H9 (cell line): ENCODE measurements at regions not wholly inside any gene's neighbourhood (a gene's known extent, or its start where the extent isn't known, plus 50 kb on each side); places are given as distances from the start of the nearest gene placed in this dataset.

Source experiments
- DNase-seq: peaks from one replicate; pipeline ENCODE4 v3.0.0-alpha.2; 2017
- H2AFZ ChIP-seq: one replicate; pipeline ENCODE4 v1.6.1; 2013; ENCODE audit warnings: mild to moderate bottlenecking, low read length, control low read depth, moderate library complexity
- H2AK5ac ChIP-seq: 2 replicates; pipeline ENCODE4 v1.6.1; 2013; ENCODE audit warnings: low read length, control low read depth, mixed read lengths; ENCODE audit not compliant: insufficient read length
- H2BK120ac ChIP-seq: one replicate; pipeline ENCODE4 v1.6.1; 2013; ENCODE audit warnings: low read depth, mild to moderate bottlenecking, low read length, control low read depth, inconsistent platforms; ENCODE audit not compliant: poor library complexity, severe bottlenecking
- H2BK12ac ChIP-seq: 2 replicates; pipeline ENCODE4 v1.6.1; 2013; ENCODE audit warnings: low read length, control low read depth, mixed read lengths, low read depth; ENCODE audit not compliant: insufficient read length
- H2BK15ac ChIP-seq: 2 replicates; pipeline ENCODE4 v1.6.1; 2013; ENCODE audit warnings: low read depth, low read length, control low read depth
- H2BK20ac ChIP-seq: one replicate; pipeline ENCODE4 v1.6.1; 2013; ENCODE audit warnings: low read depth, mild to moderate bottlenecking, low read length, control low read depth, inconsistent platforms; ENCODE audit not compliant: poor library complexity, severe bottlenecking
- H2BK5ac ChIP-seq: 2 replicates; pipeline ENCODE4 v1.6.1; 2013; ENCODE audit warnings: low read length, control low read depth, mixed read lengths; ENCODE audit not compliant: insufficient read length
- H3K14ac ChIP-seq: 2 replicates; pipeline ENCODE4 v1.6.1; 2013; ENCODE audit warnings: low read length, control low read depth; ENCODE audit not compliant: insufficient read depth
- H3K18ac ChIP-seq: 2 replicates; pipeline ENCODE4 v1.6.1; 2013; ENCODE audit warnings: low read depth, mild to moderate bottlenecking, mixed read lengths, low read length, control low read depth; ENCODE audit not compliant: insufficient read length
- H3K23ac ChIP-seq: 2 replicates; pipeline ENCODE4 v1.6.1; 2013; ENCODE audit warnings: low read length, control low read depth, mixed read lengths, low read depth; ENCODE audit not compliant: insufficient read length
- H3K23me2 ChIP-seq: 2 replicates; pipeline ENCODE4 v1.6.1; 2013; ENCODE audit warnings: low read depth, mild to moderate bottlenecking, mixed read lengths, low read length, control low read depth; ENCODE audit not compliant: insufficient read length, poor library complexity, severe bottlenecking
- H3K27ac ChIP-seq: 2 replicates; pipeline ENCODE4 v1.5.1; 2013; ENCODE audit warnings: low read length, control low read depth, mixed read lengths, low read depth; ENCODE audit not compliant: insufficient read length
- H3K27me3 ChIP-seq: 2 replicates; pipeline ENCODE4 v1.6.1; 2013; ENCODE audit warnings: low read length, control low read depth, inconsistent platforms; ENCODE audit not compliant: insufficient read depth
- H3K4ac ChIP-seq: 2 replicates; pipeline ENCODE4 v1.6.1; 2013; ENCODE audit warnings: low read depth, mild to moderate bottlenecking, control low read depth, inconsistent platforms, low read length, moderate library complexity
- H3K4me1 ChIP-seq: 2 replicates; pipeline ENCODE4 v1.6.1; 2013; ENCODE audit warnings: low read length, control low read depth, inconsistent platforms; ENCODE audit not compliant: insufficient read depth
- H3K4me2 ChIP-seq: 2 replicates; pipeline ENCODE4 v1.6.1; 2013; ENCODE audit warnings: low read length, control low read depth, mixed read lengths; ENCODE audit not compliant: insufficient read length, insufficient read depth
- H3K56ac ChIP-seq: 2 replicates; pipeline ENCODE4 v1.6.1; 2013; ENCODE audit warnings: low read depth, mild to moderate bottlenecking, mixed read lengths, low read length, control low read depth; ENCODE audit not compliant: insufficient read length
- H3K79me1 ChIP-seq: 2 replicates; pipeline ENCODE4 v1.6.1; 2013; ENCODE audit warnings: low read depth, mild to moderate bottlenecking, moderate library complexity, low read length, control low read depth, inconsistent platforms; ENCODE audit not compliant: insufficient read depth, poor library complexity, severe bottlenecking
- H3K79me2 ChIP-seq: 2 replicates; pipeline ENCODE4 v1.6.1; 2013; ENCODE audit warnings: low read length, control low read depth, inconsistent platforms; ENCODE audit not compliant: insufficient read depth
- H3K9ac ChIP-seq: 2 replicates; pipeline ENCODE4 v1.6.1; 2013; ENCODE audit warnings: low read length, control low read depth, mixed read lengths; ENCODE audit not compliant: insufficient read length; ENCODE audit errors: extremely low read depth
- H3K9me3 ChIP-seq: one replicate; pipeline ENCODE4 v1.6.1; 2013; ENCODE audit warnings: low read depth, low read length, inconsistent platforms; ENCODE audit not compliant: control insufficient read depth
- H3T11ph ChIP-seq: one replicate; pipeline ENCODE4 v1.6.1; 2013; ENCODE audit warnings: mild to moderate bottlenecking, low read length, control low read depth, inconsistent platforms
- H4K20me1 ChIP-seq: one replicate; pipeline ENCODE4 v1.6.1; 2013; ENCODE audit not compliant: control insufficient read depth, insufficient read length, insufficient read depth
- H4K5ac ChIP-seq: 2 replicates; pipeline ENCODE4 v1.6.1; 2013; ENCODE audit warnings: low read depth, mild to moderate bottlenecking, mixed read lengths, low read length, control low read depth; ENCODE audit not compliant: insufficient read length
- H4K8ac ChIP-seq: replicated peaks from 2 replicates; pipeline ENCODE4 v1.6.1; 2013; ENCODE audit warnings: low read length, control low read depth, mixed read lengths, low read depth; ENCODE audit not compliant: insufficient read length
- H4K91ac ChIP-seq: 2 replicates; pipeline ENCODE4 v1.6.1; 2013; ENCODE audit warnings: low read depth, mild to moderate bottlenecking, moderate library complexity, mixed read lengths, low read length, control low read depth; ENCODE audit not compliant: insufficient read length
- H3K27ac Mint-ChIP-seq, 3 experiments: 2 replicates in 2 of 3; 3 replicates in 1 of 3; pipeline ENCODE4 v1.8.0; 2020 to 2021; ENCODE audit warnings: mixed read lengths in 3 of 3, mild to moderate bottlenecking in 1 of 3, moderate library complexity in 1 of 3
- H3K27me3 Mint-ChIP-seq: 2 replicates; pipeline ENCODE4 v1.8.0; 2021; ENCODE audit warnings: low read depth, mild to moderate bottlenecking, moderate library complexity, mixed read lengths
- H3K36me3 Mint-ChIP-seq, 3 experiments: 2 replicates in 2 of 3; 3 replicates in 1 of 3; pipeline ENCODE4 v1.8.0; 2020 to 2021; ENCODE audit warnings: low read depth in 3 of 3, mixed read lengths in 3 of 3; ENCODE audit not compliant: insufficient read depth in 1 of 3
- H3K4me1 Mint-ChIP-seq, 2 experiments: 2 replicates each; pipeline ENCODE4 v1.8.0; 2020; ENCODE audit warnings: mixed read lengths in 2 of 2
- H3K4me3 Mint-ChIP-seq, 2 experiments: 2 replicates in 1 of 2; 3 replicates in 1 of 2; pipeline ENCODE4 v1.8.0; 2020 to 2021; ENCODE audit warnings: mild to moderate bottlenecking in 2 of 2, mixed read lengths in 2 of 2, moderate library complexity in 1 of 2
- H3K9me3 Mint-ChIP-seq, 2 experiments: 2 replicates in 1 of 2; 3 replicates in 1 of 2; pipeline ENCODE4 v1.8.0; 2020; ENCODE audit warnings: mild to moderate bottlenecking in 2 of 2, mixed read lengths in 2 of 2, moderate library complexity in 1 of 2
- CTCF ChIP-seq: fragments of 200-600 bp; sonication (generic); conservative IDR thresholded peaks from 3 replicates; pipeline ENCODE4 v1.8.0; 2021; ENCODE audit warnings: antibody characterized with exemption, mild to moderate bottlenecking
- WGBS: extraction: QIAGEN DNeasy Blood & Tissue Kit; methylation state at CpG from one replicate; pipeline ENCODE4 v1.1.7; 2013; ENCODE audit warnings: missing lambda C conversion rate, low lambda C conversion rate, mixed read lengths; ENCODE audit not compliant: insufficient read length; ENCODE audit errors: extremely low coverage; 5-methylcytosine and 5-hydroxymethylcytosine counted together

GRCh38 chr1:230005040-230005439 lies 62.0 kb upstream of the GALNT2 start:
- Histone ChIP-seq H3K4ac (no peak overlapping the region), H4K20me1 (no peaks in the 10 kb centered on the region), H2AK5ac (no peak overlapping the region), H2BK120ac (no peak overlapping the region), H3K79me1 (no peaks in the 10 kb centered on the region), H2BK15ac (no peak overlapping the region), H2BK20ac (no peak overlapping the region), H3K27ac (no peak overlapping the region), H3K23me2 (peaks cover 2% of the 10 kb centered on the region), H3K4me1 (no peaks in the 10 kb centered on the region), H3K79me2 (no peaks in the 10 kb centered on the region), H2BK12ac (no peak overlapping the region), H2BK5ac (no peak overlapping the region), H3K23ac (no peak overlapping the region), H3K27me3 (no peaks in the 10 kb centered on the region), H2AFZ (no peak overlapping the region), H4K91ac (no peak overlapping the region), H3T11ph (no peak overlapping the region), H3K56ac (no peak overlapping the region), H3K9me3 (no peaks in the 10 kb centered on the region), H4K5ac (no peak overlapping the region), H3K4me2 (no peak overlapping the region), H3K14ac (no peak overlapping the region), H4K8ac (no peak overlapping the region), H3K9ac (no peak overlapping the region), H3K18ac (no peak overlapping the region)
- Mint-ChIP-seq H3K27ac (no peak overlapping the region), H3K27me3 (peaks cover 6% of the 10 kb centered on the region), H3K9me3 (no peaks in the 10 kb centered on the region), H3K36me3 (0 out of 7 replicates have a peak, but pooled peaks cover 0 to 2% (median 0%) of the 10 kb centered on the region in 3 experiments), H3K4me1 (peaks cover 4 to 18% of the 10 kb centered on the region in 2 experiments), H3K4me3 (no peak overlapping the region)
- no peak for DNase-seq
- TF ChIP-seq CTCF: no peak
- WGBS: no CpG with 5 or more reads among the region's 8 CpGs
